Smooth muscle cell (in vitro differentiated cells): ENCODE measurements at regions not wholly inside any gene's neighbourhood (a gene's known extent, or its start where the extent isn't known, plus 50 kb on each side); places are given as distances from the start of the nearest gene placed in this dataset.

ENCODE experiments used
- DNase-seq: peaks from one replicate; lab custom pipeline; 2025; ENCODE audit not compliant: unreplicated experiment; lab: John Stamatoyannopoulos, UW
- H2AFZ ChIP-seq: fragments of 200-600 bp; sonication (generic); 2 replicates; pipeline ENCODE4 v1.6.0; 2016; ENCODE audit warnings: antibody characterized with exemption, low read depth, mild to moderate bottlenecking
- H3F3A ChIP-seq: fragments of 200-600 bp; sonication (generic); 2 replicates; pipeline ENCODE4 v1.6.0; 2017; ENCODE audit warnings: antibody characterized with exemption, low read depth
- H3K27ac ChIP-seq: fragments of 200-600 bp; sonication (generic); 2 replicates; pipeline ENCODE4 v1.5.1; 2016; ENCODE audit warnings: low read depth, mild to moderate bottlenecking
- H3K27me3 ChIP-seq: fragments of 200-600 bp; sonication (generic); 2 replicates; pipeline ENCODE4 v1.6.1; 2016; ENCODE audit warnings: low read depth, mild to moderate bottlenecking
- H3K36me3 ChIP-seq: fragments of 200-600 bp; sonication (generic); 2 replicates; pipeline ENCODE4 v1.5.1; 2016; ENCODE audit warnings: low read depth
- H3K4me1 ChIP-seq: fragments of 200-600 bp; sonication (generic); 2 replicates; pipeline ENCODE4 v1.5.1; 2016; ENCODE audit warnings: low read depth
- H3K4me2 ChIP-seq: fragments of 200-600 bp; sonication (generic); 2 replicates; pipeline ENCODE4 v1.6.0; 2016; ENCODE audit warnings: mild to moderate bottlenecking
- H3K4me3 ChIP-seq: fragments of 200-600 bp; sonication (generic); 2 replicates; pipeline ENCODE4 v1.5.1; 2016; ENCODE audit warnings: mild to moderate bottlenecking
- H3K79me2 ChIP-seq: fragments of 200-600 bp; sonication (generic); 2 replicates; pipeline ENCODE4 v1.6.0; 2016; ENCODE audit warnings: low read depth, mild to moderate bottlenecking
- H3K9ac ChIP-seq: fragments of 200-600 bp; sonication (generic); 2 replicates; pipeline ENCODE4 v1.6.0; 2016; ENCODE audit warnings: low read depth
- H3K9me3 ChIP-seq: fragments of 200-600 bp; sonication (generic); replicated peaks from 2 replicates; pipeline ENCODE4 v1.5.1; 2016; ENCODE audit warnings: low read depth
- H4K20me1 ChIP-seq: fragments of 200-600 bp; sonication (generic); 2 replicates; pipeline ENCODE4 v1.6.0; 2016; ENCODE audit warnings: low read depth
- WGBS: methylation state at CpG from one replicate; pipeline ENCODE4 v1.1.7; 2016; ENCODE audit warnings: low lambda C conversion rate; 5-methylcytosine and 5-hydroxymethylcytosine counted together
- TF ChIP-seq, protein P1 (sequence below): fragments of 200-600 bp; sonication (generic); IDR thresholded peaks from 2 replicates; pipeline ENCODE4 v1.5.1; 2017; ENCODE audit warnings: borderline replicate concordance, mild to moderate bottlenecking, antibody characterized with exemption; ENCODE audit not compliant: insufficient read depth, poor library complexity, severe bottlenecking

- no peak overlapping the region for H3K4me2 ChIP-seq
- TF ChIP-seq, protein P1, sequence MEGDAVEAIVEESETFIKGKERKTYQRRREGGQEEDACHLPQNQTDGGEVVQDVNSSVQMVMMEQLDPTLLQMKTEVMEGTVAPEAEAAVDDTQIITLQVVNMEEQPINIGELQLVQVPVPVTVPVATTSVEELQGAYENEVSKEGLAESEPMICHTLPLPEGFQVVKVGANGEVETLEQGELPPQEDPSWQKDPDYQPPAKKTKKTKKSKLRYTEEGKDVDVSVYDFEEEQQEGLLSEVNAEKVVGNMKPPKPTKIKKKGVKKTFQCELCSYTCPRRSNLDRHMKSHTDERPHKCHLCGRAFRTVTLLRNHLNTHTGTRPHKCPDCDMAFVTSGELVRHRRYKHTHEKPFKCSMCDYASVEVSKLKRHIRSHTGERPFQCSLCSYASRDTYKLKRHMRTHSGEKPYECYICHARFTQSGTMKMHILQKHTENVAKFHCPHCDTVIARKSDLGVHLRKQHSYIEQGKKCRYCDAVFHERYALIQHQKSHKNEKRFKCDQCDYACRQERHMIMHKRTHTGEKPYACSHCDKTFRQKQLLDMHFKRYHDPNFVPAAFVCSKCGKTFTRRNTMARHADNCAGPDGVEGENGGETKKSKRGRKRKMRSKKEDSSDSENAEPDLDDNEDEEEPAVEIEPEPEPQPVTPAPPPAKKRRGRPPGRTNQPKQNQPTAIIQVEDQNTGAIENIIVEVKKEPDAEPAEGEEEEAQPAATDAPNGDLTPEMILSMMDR, result no peak
- DNase-seq, result no peak
- no peaks in the 10 kb centered on the region for H4K20me1 ChIP-seq
- H3K4me3 ChIP-seq, result no peak overlapping the region
- H3K9me3 ChIP-seq, result no peaks in the 10 kb centered on the region
- H3K79me2 ChIP-seq, result no peaks in the 10 kb centered on the region
- H2AFZ ChIP-seq, result no peak overlapping the region
- no peak overlapping the region for H3K27ac ChIP-seq
- H3K9ac ChIP-seq, result no peak overlapping the region
- no peaks in the 10 kb centered on the region for H3K36me3 ChIP-seq
- H3K27me3 ChIP-seq, result peaks cover 1% of the 10 kb centered on the region
- H3F3A ChIP-seq, result no peaks in the 10 kb centered on the region
- 74% methylated on average over 3 of the region's 3 CpGs for WGBS
- H3K4me1 ChIP-seq, result no peaks in the 10 kb centered on the region
Observed at GRCh38 chr18:5744659-5745058, 150.7 kb downstream of the TMEM200C start.

- H3K4me3 ChIP-seq, result no peak overlapping the region
- H3K9me3 ChIP-seq, result no peaks in the 10 kb centered on the region
- H3K4me1 ChIP-seq, result no peaks in the 10 kb centered on the region
- no peak overlapping the region for H3K9ac ChIP-seq
- peaks cover 9% of the 10 kb centered on the region for H3K27me3 ChIP-seq
- no peak overlapping the region for H2AFZ ChIP-seq
- no peaks in the 10 kb centered on the region for H3F3A ChIP-seq
- H3K36me3 ChIP-seq, result no peaks in the 10 kb centered on the region
- H3K79me2 ChIP-seq, result no peaks in the 10 kb centered on the region
- no peak overlapping the region for H3K4me2 ChIP-seq
- no peak overlapping the region for H3K27ac ChIP-seq
- no peaks in the 10 kb centered on the region for H4K20me1 ChIP-seq
- 73% methylated on average over 4 of the region's 4 CpGs for WGBS
- TF ChIP-seq, protein P1, result no peak
- no peak for DNase-seq
Observed at GRCh38 chr18:5738526-5738925, 156.8 kb downstream of the TMEM200C start.

- TF ChIP-seq, protein P1, result no peak
- WGBS, result 88% methylated on average over 5 of the region's 7 CpGs
- H3K79me2 ChIP-seq, result no peaks in the 10 kb centered on the region
Observed at GRCh38 chr18:5732318-5732717, 163.0 kb downstream of the TMEM200C start.

GRCh38 chr18:5729983-5730699 lies 165.2 kb downstream of the TMEM200C start:
- Histone ChIP-seq H3K9me3 (no peaks in the 10 kb centered on the region), H3K4me3 (no peak overlapping the region), H3K27ac (no peak overlapping the region), H3F3A (no peaks in the 10 kb centered on the region), H3K79me2 (no peaks in the 10 kb centered on the region), H3K4me1 (no peaks in the 10 kb centered on the region), H3K27me3 (peaks cover 8% of the 10 kb centered on the region), H2AFZ (no peak overlapping the region), H3K9ac (no peak overlapping the region), H4K20me1 (no peaks in the 10 kb centered on the region), H3K4me2 (no peak overlapping the region), H3K36me3 (no peaks in the 10 kb centered on the region)
- TF ChIP-seq, protein P1, result no peak
- DNase-seq, result no peak
- 87% methylated on average over 6 of the region's 6 CpGs for WGBS

More at GRCh38 chr18:5732318-5732717, 163.0 kb downstream of the TMEM200C start:
- Histone ChIP-seq H3K27me3 (peaks cover 5% of the 10 kb centered on the region), H3K4me1 (no peaks in the 10 kb centered on the region), H3K9ac (no peak overlapping the region), H3K9me3 (no peaks in the 10 kb centered on the region), H3K4me3 (no peak overlapping the region), H3K36me3 (no peaks in the 10 kb centered on the region), H3F3A (no peaks in the 10 kb centered on the region), H3K4me2 (no peak overlapping the region), H3K27ac (no peak overlapping the region), H2AFZ (no peak overlapping the region), H4K20me1 (no peaks in the 10 kb centered on the region)
- DNase-seq, result no peak
